Stimulated activated memory B cell treated with anti-CD40 and anti-IgM and Interleukin-4, amounts not matched to agents 10 μg/mL and 1 μg/mL and 100 μg/mL, for 72 hours (primary cell): ENCODE measurements at regions not wholly inside any gene's neighbourhood (a gene's known extent, or its start where the extent isn't known, plus 50 kb on each side); places are given as distances from the start of the nearest gene placed in this dataset.

ENCODE experiments used
- ATAC-seq: fragments of 150-1000 bp; cut with Tn5 transposase; 2 replicates; pipeline ENCODE4 v1.10.0; 2021
- H3K27ac Mint-ChIP-seq: one replicate; pipeline ENCODE4 v1.8.0; 2022; ENCODE audit warnings: mild to moderate bottlenecking, mixed read lengths
- H3K27me3 Mint-ChIP-seq: one replicate; pipeline ENCODE4 v1.8.0; 2022; ENCODE audit warnings: mixed read lengths
- H3K36me3 Mint-ChIP-seq: one replicate; pipeline ENCODE4 v1.8.0; 2022; ENCODE audit warnings: mixed read lengths
- H3K4me1 Mint-ChIP-seq: one replicate; pipeline ENCODE4 v1.8.0; 2022; ENCODE audit warnings: mixed read lengths
- H3K4me3 Mint-ChIP-seq: one replicate; pipeline ENCODE4 v1.8.0; 2022; ENCODE audit warnings: mild to moderate bottlenecking, moderate library complexity, mixed read lengths
- H3K9me3 Mint-ChIP-seq: one replicate; pipeline ENCODE4 v1.8.0; 2022; ENCODE audit warnings: mixed read lengths

GRCh38 chr13:91167706-91168385, 179.6 kb upstream of the MIR17HG start:
- no peaks in the 10 kb centered on the region for H3K4me1 Mint-ChIP-seq
- no peaks in the 10 kb centered on the region for H3K9me3 Mint-ChIP-seq
- no peak for ATAC-seq
- H3K4me3 Mint-ChIP-seq: no peak overlapping the region
- H3K27ac Mint-ChIP-seq: no peak overlapping the region
- H3K36me3 Mint-ChIP-seq: no peaks in the 10 kb centered on the region
- no peaks in the 10 kb centered on the region for H3K27me3 Mint-ChIP-seq

- no peaks in the 10 kb centered on the region for H3K36me3 Mint-ChIP-seq
- no peak for ATAC-seq
Observed at GRCh38 chr13:91168386-91168711, 179.1 kb upstream of the MIR17HG start.

GRCh38 chr13:91169321-91170050, 178.0 kb upstream of the MIR17HG start:
- Mint-ChIP-seq H3K9me3 (no peaks in the 10 kb centered on the region), H3K4me1 (no peaks in the 10 kb centered on the region), H3K4me3 (no peak overlapping the region), H3K36me3 (no peaks in the 10 kb centered on the region), H3K27me3 (no peaks in the 10 kb centered on the region), H3K27ac (no peak overlapping the region)
- ATAC-seq: no peak

More at GRCh38 chr13:91168386-91168711, 179.1 kb upstream of the MIR17HG start:
- Mint-ChIP-seq H3K4me3 (no peak overlapping the region), H3K4me1 (no peaks in the 10 kb centered on the region), H3K9me3 (no peaks in the 10 kb centered on the region), H3K27me3 (no peaks in the 10 kb centered on the region), H3K27ac (no peak overlapping the region)

- Mint-ChIP-seq H3K4me3 (no peak overlapping the region), H3K27me3 (peaks cover 11% of the 10 kb centered on the region), H3K27ac (no peak overlapping the region), H3K36me3 (no peaks in the 10 kb centered on the region), H3K4me1 (no peaks in the 10 kb centered on the region), H3K9me3 (peaks cover 4% of the 10 kb centered on the region)
- no peak for ATAC-seq
Observed at GRCh38 chr13:91172160-91172559, 175.3 kb upstream of the MIR17HG start.

GRCh38 chr13:91174886-91175501, 172.5 kb upstream of the MIR17HG start:
- Mint-ChIP-seq H3K36me3 (no peaks in the 10 kb centered on the region), H3K4me3 (no peak overlapping the region), H3K27ac (no peak overlapping the region), H3K4me1 (no peaks in the 10 kb centered on the region), H3K27me3 (peaks cover 11% of the 10 kb centered on the region), H3K9me3 (peaks cover 4% of the 10 kb centered on the region)
- ATAC-seq: no peak

GRCh38 chr13:91178099-91178498, 169.4 kb upstream of the MIR17HG start:
- Mint-ChIP-seq H3K36me3 (no peaks in the 10 kb centered on the region), H3K27ac (no peak overlapping the region), H3K9me3 (peaks cover 4% of the 10 kb centered on the region), H3K4me3 (no peak overlapping the region), H3K4me1 (no peaks in the 10 kb centered on the region), H3K27me3 (peaks cover 11% of the 10 kb centered on the region)
- no peak for ATAC-seq

GRCh38 chr13:91181892-91182291, 165.6 kb upstream of the MIR17HG start:
- Mint-ChIP-seq H3K27ac (no peak overlapping the region), H3K36me3 (no peaks in the 10 kb centered on the region), H3K4me3 (no peak overlapping the region), H3K4me1 (no peaks in the 10 kb centered on the region), H3K9me3 (no peaks in the 10 kb centered on the region), H3K27me3 (no peaks in the 10 kb centered on the region)
- no peak for ATAC-seq

GRCh38 chr13:91184244-91184926, 163.1 kb upstream of the MIR17HG start:
- no peaks in the 10 kb centered on the region for H3K27me3 Mint-ChIP-seq
- ATAC-seq: no peak
- no peak overlapping the region for H3K27ac Mint-ChIP-seq
- no peak overlapping the region for H3K4me3 Mint-ChIP-seq
- no peaks in the 10 kb centered on the region for H3K9me3 Mint-ChIP-seq
- no peaks in the 10 kb centered on the region for H3K36me3 Mint-ChIP-seq
- H3K4me1 Mint-ChIP-seq: no peaks in the 10 kb centered on the region

- H3K9me3 Mint-ChIP-seq: no peaks in the 10 kb centered on the region
- H3K4me1 Mint-ChIP-seq: no peaks in the 10 kb centered on the region
- H3K36me3 Mint-ChIP-seq: no peaks in the 10 kb centered on the region
- no peak overlapping the region for H3K4me3 Mint-ChIP-seq
- no peaks in the 10 kb centered on the region for H3K27me3 Mint-ChIP-seq
- no peak for ATAC-seq
- no peak overlapping the region for H3K27ac Mint-ChIP-seq
Observed at GRCh38 chr13:91185294-91185863, 162.1 kb upstream of the MIR17HG start.

GRCh38 chr13:91187522-91187921, 160.0 kb upstream of the MIR17HG start:
- H3K9me3 Mint-ChIP-seq: no peaks in the 10 kb centered on the region
- H3K36me3 Mint-ChIP-seq: no peaks in the 10 kb centered on the region
- H3K4me1 Mint-ChIP-seq: no peaks in the 10 kb centered on the region
- H3K27me3 Mint-ChIP-seq: no peaks in the 10 kb centered on the region
- H3K27ac Mint-ChIP-seq: no peak overlapping the region
- ATAC-seq: no peak
- H3K4me3 Mint-ChIP-seq: no peak overlapping the region

GRCh38 chr13:91189506-91189905, 158.0 kb upstream of the MIR17HG start:
- Mint-ChIP-seq H3K27me3 (no peaks in the 10 kb centered on the region), H3K27ac (no peak overlapping the region), H3K4me3 (no peak overlapping the region), H3K9me3 (no peaks in the 10 kb centered on the region), H3K36me3 (no peaks in the 10 kb centered on the region), H3K4me1 (no peaks in the 10 kb centered on the region)
- ATAC-seq: no peak

GRCh38 chr13:91193358-91193757, 154.1 kb upstream of the MIR17HG start:
- no peak for ATAC-seq
- Mint-ChIP-seq H3K36me3 (no peaks in the 10 kb centered on the region), H3K27ac (no peak overlapping the region), H3K27me3 (no peaks in the 10 kb centered on the region), H3K4me1 (no peaks in the 10 kb centered on the region), H3K9me3 (no peaks in the 10 kb centered on the region), H3K4me3 (no peak overlapping the region)

GRCh38 chr13:91195789-91196188, 151.7 kb upstream of the MIR17HG start:
- no peaks in the 10 kb centered on the region for H3K27me3 Mint-ChIP-seq
- no peak overlapping the region for H3K27ac Mint-ChIP-seq
- no peaks in the 10 kb centered on the region for H3K4me1 Mint-ChIP-seq
- H3K36me3 Mint-ChIP-seq: no peaks in the 10 kb centered on the region
- no peak overlapping the region for H3K4me3 Mint-ChIP-seq
- no peak for ATAC-seq
- H3K9me3 Mint-ChIP-seq: no peaks in the 10 kb centered on the region

- ATAC-seq: no peak
- H3K36me3 Mint-ChIP-seq: no peaks in the 10 kb centered on the region
- H3K27me3 Mint-ChIP-seq: no peaks in the 10 kb centered on the region
- H3K9me3 Mint-ChIP-seq: no peaks in the 10 kb centered on the region
- H3K27ac Mint-ChIP-seq: no peak overlapping the region
- no peaks in the 10 kb centered on the region for H3K4me1 Mint-ChIP-seq
- H3K4me3 Mint-ChIP-seq: no peak overlapping the region
Observed at GRCh38 chr13:91196958-91197357, 150.5 kb upstream of the MIR17HG start.

- Mint-ChIP-seq H3K27me3 (no peaks in the 10 kb centered on the region), H3K4me3 (no peak overlapping the region), H3K9me3 (no peaks in the 10 kb centered on the region), H3K4me1 (no peaks in the 10 kb centered on the region), H3K27ac (no peak overlapping the region), H3K36me3 (no peaks in the 10 kb centered on the region)
- ATAC-seq: no peak
Observed at GRCh38 chr13:91199866-91200265, 147.6 kb upstream of the MIR17HG start.
